NCI-H1048 (cell line): ENCODE measurements at regions not wholly inside any gene's neighbourhood (a gene's known extent, or its start where the extent isn't known, plus 50 kb on each side); places are given as distances from the start of the nearest gene placed in this dataset.

Source experiments
- DNase-seq: peaks from one replicate; lab custom pipeline; 2025; lab: John Stamatoyannopoulos, UW

- no peak for DNase-seq
These were observed 49.7 kb upstream of the BHLHE23 start for GRCh38 chr20:63056236-63057170.
